ENCODE measurements at regions not wholly inside any gene's neighbourhood (a gene's known extent, or its start where the extent isn't known, plus 50 kb on each side); places are given as distances from the start of the nearest gene placed in this dataset.

DNA sequence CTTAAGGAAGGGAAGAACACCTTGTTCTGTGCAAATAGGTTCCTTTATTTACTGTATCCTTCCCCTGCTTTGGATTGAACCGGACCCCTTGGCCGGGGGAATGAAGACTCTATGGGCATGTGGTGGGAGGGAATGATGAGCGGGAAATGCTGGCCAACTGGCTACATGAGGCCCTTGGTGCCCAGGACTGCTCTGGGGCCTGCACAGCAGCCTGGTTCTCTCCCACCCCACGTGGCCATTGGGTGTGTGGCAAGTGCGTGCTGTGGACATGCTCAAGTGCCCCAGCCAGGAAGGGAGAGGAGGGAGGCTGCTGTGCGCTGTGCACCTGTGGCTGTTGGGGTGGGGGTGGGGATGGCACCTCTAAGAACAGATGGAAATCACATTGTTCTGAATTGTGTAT lies 917.0 kb upstream of the GHITM start:
- intact Hi-C loops (cut with micrococcal nuclease): no loop called here
- Mint-ChIP-seq H3K9me3 (peaks cover 8% of the 10 kb centered on the region), H3K4me3 (no peak overlapping the region)

DNA sequence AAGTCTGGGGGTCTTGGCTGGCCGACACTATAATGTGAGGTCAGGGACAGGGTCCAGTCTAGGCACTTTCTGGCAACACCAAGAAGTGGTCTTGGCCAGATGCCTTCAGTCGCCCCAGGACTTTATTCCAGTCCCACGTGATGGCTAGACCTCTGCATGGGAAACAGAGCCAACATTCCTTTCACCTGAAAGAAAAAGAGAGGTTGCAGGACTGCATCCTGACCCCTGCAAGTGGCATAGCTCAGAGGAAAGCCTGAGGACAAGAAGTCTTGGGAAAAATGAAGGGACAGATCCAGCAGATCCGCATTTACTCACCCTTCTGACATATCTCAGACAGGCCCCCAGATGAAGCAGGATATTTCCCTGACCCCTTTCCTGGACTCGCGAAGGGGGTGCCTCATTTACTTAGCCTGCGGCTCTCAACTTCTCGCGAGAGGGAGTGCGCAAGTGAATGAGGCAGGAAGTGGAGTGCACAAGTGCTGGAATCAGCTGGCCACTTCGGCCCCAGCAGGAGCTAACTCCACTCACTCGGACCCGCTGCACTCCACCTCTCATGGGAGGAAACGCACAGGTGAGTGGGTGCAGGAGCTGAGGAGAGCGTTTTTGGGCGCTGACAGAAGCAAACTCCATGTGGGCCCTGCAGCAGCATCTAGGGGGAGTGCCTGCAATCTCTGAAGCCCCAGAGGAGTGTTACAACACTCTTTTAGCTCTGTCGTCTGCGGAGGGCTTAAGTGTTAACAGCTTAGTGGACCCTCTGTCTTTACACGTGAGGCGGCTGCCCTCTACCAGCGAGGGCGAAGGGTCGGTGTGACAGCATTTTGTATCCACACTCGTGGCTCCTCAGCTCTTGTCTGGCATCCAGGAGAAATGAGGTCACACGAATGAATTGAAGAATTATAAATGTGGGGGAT lies 916.2 kb upstream of the GHITM start:
- no peak for DNase-seq
- Mint-ChIP-seq H3K36me3 (ENCODE audit: low read depth) (no peaks in the 10 kb centered on the region), H3K9me3 (peaks cover 8% of the 10 kb centered on the region), H3K4me1 (ENCODE audit: low read depth) (no peaks in the 10 kb centered on the region), H3K27ac (no peak overlapping the region), H3K27me3 (ENCODE audit: low read depth) (no peaks in the 10 kb centered on the region), H3K4me3 (no peak overlapping the region)
- CTCF ChIA-PET: interaction anchor here (0.6 kb wide), 1 partner anchor 846 kb away, joined by 3 read pairs; no protein-coding TSS in a partner anchor
- intact Hi-C loops (cut with micrococcal nuclease): no loop called here

More for the DNA sequence above, 917.0 kb upstream of the GHITM start:
- Mint-ChIP-seq H3K36me3 (ENCODE audit: low read depth) (no peaks in the 10 kb centered on the region), H3K4me1 (ENCODE audit: low read depth) (no peaks in the 10 kb centered on the region), H3K27ac (no peak overlapping the region), H3K27me3 (ENCODE audit: low read depth) (no peaks in the 10 kb centered on the region)
- CTCF ChIA-PET: no interaction called here
- no peak for DNase-seq

DNA sequence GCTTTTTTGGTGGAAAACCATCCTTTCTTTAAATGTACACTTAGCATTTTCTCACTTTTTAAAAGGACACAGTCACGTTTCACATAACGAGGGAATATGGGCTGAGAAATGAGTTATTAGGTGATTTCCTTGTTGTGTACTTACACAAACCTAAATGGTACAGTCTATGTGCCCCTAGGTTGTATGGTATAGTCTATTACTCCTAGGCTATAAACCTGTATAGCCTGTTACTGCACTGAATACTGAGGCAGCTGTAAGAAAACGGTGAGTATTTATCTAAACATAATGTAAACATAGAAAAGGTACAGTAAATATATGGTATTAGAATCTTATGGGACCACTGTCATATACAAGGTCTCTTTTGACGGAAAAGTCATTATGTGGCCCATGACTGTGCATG lies 913.5 kb upstream of the GHITM start:
- H3K27ac Mint-ChIP-seq: no peak overlapping the region
- no peaks in the 10 kb centered on the region for H3K36me3 Mint-ChIP-seq (ENCODE audit: low read depth)
- intact Hi-C loops (cut with micrococcal nuclease): no loop called here
- no peaks in the 10 kb centered on the region for H3K27me3 Mint-ChIP-seq (ENCODE audit: low read depth)
- CTCF ChIA-PET: no interaction called here
- peaks cover 5% of the 10 kb centered on the region for H3K9me3 Mint-ChIP-seq
- DNase-seq: no peak
- H3K4me1 Mint-ChIP-seq (ENCODE audit: low read depth): no peaks in the 10 kb centered on the region
- no peak overlapping the region for H3K4me3 Mint-ChIP-seq

DNA sequence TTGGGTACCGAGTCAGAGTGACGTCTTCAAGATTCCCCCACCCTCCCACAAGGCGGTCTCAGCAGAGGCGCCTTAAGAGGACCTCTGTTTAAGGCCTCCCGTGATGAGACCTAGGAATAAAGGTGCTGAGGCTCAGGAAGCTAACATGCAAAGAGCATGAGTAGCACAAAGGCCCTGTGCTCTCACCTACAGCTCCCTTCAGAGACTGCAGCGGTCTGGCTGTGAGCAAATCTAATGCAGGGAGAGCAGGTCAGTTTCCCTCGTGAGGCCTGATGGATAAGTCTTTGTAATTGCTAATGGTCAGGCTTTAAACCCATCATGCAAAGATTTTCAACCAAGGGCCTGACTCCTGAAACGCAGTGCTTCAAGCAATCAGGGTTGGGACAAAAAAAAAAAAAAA lies 909.3 kb upstream of the GHITM start:
- intact Hi-C loops (cut with micrococcal nuclease): no loop called here
- no peaks in the 10 kb centered on the region for H3K9me3 Mint-ChIP-seq
- H3K4me1 Mint-ChIP-seq (ENCODE audit: low read depth): no peaks in the 10 kb centered on the region
- no peak for DNase-seq
- H3K36me3 Mint-ChIP-seq (ENCODE audit: low read depth): no peaks in the 10 kb centered on the region
- H3K27ac Mint-ChIP-seq: no peak overlapping the region
- no peak overlapping the region for H3K4me3 Mint-ChIP-seq
- no peaks in the 10 kb centered on the region for H3K27me3 Mint-ChIP-seq (ENCODE audit: low read depth)
- CTCF ChIA-PET: no interaction called here

DNA sequence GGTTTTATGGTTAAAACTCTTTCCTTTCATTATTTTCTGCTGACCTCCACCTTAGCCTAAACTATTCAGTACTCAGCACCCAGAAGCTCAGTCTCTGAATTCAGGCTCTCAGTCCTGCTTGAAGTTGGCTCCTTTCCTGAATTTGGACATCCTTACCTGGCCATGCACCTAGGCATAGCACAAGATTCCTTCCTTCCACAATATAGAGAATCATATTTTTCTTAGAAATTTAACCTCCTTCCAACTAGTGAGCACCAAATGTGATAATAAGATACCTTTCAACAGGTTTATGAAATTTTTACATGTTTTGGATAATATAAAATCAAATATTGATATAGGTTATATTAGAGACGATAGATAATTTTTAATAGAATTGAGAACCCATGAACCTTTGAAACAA lies 905.6 kb upstream of the GHITM start:
- Mint-ChIP-seq H3K36me3 (ENCODE audit: low read depth) (no peaks in the 10 kb centered on the region), H3K4me1 (ENCODE audit: low read depth) (no peaks in the 10 kb centered on the region), H3K9me3 (no peaks in the 10 kb centered on the region), H3K27me3 (ENCODE audit: low read depth) (no peaks in the 10 kb centered on the region), H3K4me3 (no peak overlapping the region), H3K27ac (no peak overlapping the region)
- CTCF ChIA-PET: no interaction called here
- DNase-seq: no peak
- intact Hi-C loops (cut with micrococcal nuclease): no loop called here

DNA sequence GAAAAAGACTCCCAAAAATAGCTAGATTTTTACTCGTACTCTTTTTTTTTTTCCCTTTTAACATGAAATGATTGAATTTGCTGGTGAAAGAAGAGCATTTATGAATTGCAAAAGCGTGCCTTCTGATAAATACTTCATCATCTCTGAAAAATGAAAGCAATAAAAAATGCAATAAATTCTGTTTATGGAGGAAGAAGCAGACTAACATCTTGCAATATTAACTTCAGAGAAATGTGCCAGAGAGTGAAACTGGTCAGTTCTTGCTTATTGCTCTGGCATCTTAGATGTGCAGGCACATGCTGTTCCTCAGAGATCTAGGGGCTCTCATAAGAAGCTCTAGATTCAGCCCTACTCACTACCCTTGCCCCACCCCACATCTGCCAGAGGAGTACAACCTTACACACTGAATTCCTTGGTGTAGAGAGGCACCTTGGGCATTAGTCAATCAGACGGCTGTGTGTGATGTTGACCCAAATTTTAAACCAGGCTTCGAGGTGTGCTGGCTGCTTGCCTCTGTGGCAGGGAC lies 891.1 kb upstream of the GHITM start:
- Mint-ChIP-seq H3K4me1 (ENCODE audit: low read depth) (no peaks in the 10 kb centered on the region), H3K9me3 (peaks cover 17% of the 10 kb centered on the region), H3K27ac (no peak overlapping the region), H3K27me3 (ENCODE audit: low read depth) (no peaks in the 10 kb centered on the region), H3K36me3 (ENCODE audit: low read depth) (no peaks in the 10 kb centered on the region), H3K4me3 (no peak overlapping the region)
- no peak for DNase-seq
- intact Hi-C loops (cut with micrococcal nuclease): no loop called here
- CTCF ChIA-PET: no interaction called here

DNA sequence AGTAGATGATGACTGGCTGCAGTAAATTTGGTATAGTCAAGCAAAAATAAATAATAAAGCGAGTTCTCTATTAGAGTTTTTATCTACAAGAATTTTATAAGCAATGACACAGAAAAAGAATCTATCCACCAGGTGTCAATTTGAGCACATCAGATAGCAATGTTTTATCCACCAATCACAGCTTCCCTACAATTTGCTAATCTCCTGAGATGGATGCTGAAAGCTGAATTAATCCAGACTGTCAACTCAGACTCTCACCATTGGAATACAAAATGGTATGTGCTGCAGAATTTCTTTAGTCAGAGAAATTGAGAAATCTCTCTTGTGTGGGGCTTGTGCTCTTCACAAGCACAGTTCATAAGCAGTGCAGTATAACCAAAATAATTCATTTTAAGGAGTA lies 888.9 kb upstream of the GHITM start:
- CTCF ChIA-PET: no interaction called here
- Mint-ChIP-seq H3K4me3 (no peak overlapping the region), H3K27ac (no peak overlapping the region), H3K4me1 (ENCODE audit: low read depth) (no peaks in the 10 kb centered on the region), H3K27me3 (ENCODE audit: low read depth) (no peaks in the 10 kb centered on the region), H3K36me3 (ENCODE audit: low read depth) (no peaks in the 10 kb centered on the region), H3K9me3 (peaks cover 27% of the 10 kb centered on the region)
- intact Hi-C loops (cut with micrococcal nuclease): no loop called here
- DNase-seq: no peak

DNA sequence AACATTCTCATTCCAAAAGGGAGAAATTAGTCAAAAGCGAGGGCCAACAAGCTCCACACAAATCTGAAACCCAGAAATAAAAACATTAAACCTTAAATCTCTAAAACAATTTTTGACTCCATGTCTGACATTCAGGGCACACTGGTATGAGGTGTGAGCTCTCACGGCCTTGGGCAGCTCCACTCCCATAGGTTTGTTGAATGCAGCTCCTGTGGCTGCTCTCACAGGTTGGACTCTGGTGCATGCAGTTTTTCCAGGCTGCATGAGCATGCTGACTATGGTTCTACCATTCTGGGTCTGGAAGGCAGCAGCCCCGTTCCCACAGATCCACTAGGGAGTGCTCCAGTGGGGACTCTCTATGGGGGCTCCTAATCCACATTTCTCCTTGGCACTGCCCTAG lies 887.1 kb upstream of the GHITM start:
- no peak overlapping the region for H3K4me3 Mint-ChIP-seq
- DNase-seq: no peak
- CTCF ChIA-PET: no interaction called here
- H3K9me3 Mint-ChIP-seq: peaks cover 30% of the 10 kb centered on the region
- no peaks in the 10 kb centered on the region for H3K27me3 Mint-ChIP-seq (ENCODE audit: low read depth)
- intact Hi-C loops (cut with micrococcal nuclease): no loop called here
- no peaks in the 10 kb centered on the region for H3K4me1 Mint-ChIP-seq (ENCODE audit: low read depth)
- H3K36me3 Mint-ChIP-seq (ENCODE audit: low read depth): no peaks in the 10 kb centered on the region
- no peak overlapping the region for H3K27ac Mint-ChIP-seq

DNA sequence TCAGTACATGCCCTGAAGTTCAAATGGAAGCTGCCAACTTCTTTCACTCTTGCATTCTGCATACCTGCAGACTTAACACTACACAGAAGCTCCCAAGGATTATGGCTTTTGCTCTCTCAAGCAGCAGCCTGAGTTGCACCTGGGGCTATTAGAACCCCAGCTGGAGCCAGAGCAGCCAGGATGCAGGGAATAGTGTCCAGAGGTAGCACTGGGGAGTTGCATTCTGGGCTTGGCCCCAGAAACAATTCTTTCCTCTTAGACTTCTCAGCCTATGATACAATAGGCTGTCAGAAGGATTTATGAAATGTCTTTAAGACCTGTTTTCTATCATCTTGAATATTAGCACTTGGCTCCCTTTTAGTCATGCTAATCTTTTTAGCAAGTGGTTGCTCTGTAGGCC lies 886.7 kb upstream of the GHITM start:
- Mint-ChIP-seq H3K4me1 (ENCODE audit: low read depth) (no peaks in the 10 kb centered on the region), H3K9me3 (peaks cover 30% of the 10 kb centered on the region), H3K27ac (no peak overlapping the region), H3K4me3 (no peak overlapping the region), H3K27me3 (ENCODE audit: low read depth) (no peaks in the 10 kb centered on the region), H3K36me3 (ENCODE audit: low read depth) (no peaks in the 10 kb centered on the region)
- intact Hi-C loops (cut with micrococcal nuclease): no loop called here
- DNase-seq: no peak
- CTCF ChIA-PET: no interaction called here

DNA sequence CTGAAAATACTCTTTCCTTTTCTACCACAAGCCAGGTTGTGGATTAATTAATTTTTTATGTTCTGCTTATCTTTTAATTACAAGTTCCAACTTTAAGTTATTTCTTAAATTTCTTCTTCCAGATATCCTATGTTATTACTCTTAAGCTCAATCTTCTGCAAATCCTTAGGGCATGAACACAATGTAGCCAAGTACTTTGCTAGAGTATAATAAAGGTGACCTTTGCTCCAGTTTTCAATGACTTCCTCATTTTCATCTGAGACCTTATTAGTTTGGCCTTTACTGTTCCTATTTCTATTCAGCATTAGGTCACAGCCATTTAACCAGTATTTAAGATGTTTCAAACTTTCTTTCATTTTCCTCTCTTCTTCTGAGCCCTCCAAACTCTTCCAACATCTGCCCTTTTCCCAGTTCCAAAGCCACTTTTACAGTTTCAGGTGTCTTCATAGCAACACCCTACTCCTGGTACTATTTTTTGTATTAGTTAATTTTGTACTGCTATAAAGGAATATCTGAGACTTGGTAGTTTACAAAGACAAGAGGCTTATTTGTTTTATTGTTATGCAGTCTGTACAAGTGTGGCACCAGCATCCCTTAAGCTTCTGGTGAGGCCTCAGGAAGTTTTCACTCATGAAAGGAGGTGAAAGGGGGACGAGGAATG lies 886.2 kb upstream of the GHITM start:
- Mint-ChIP-seq H3K27me3 (ENCODE audit: low read depth) (no peaks in the 10 kb centered on the region), H3K4me3 (no peak overlapping the region), H3K9me3 (peaks cover 30% of the 10 kb centered on the region), H3K4me1 (ENCODE audit: low read depth) (no peaks in the 10 kb centered on the region), H3K27ac (no peak overlapping the region), H3K36me3 (ENCODE audit: low read depth) (no peaks in the 10 kb centered on the region)
- no peak for DNase-seq
- CTCF ChIA-PET: no interaction called here
- intact Hi-C loops (cut with micrococcal nuclease): no loop called here

DNA sequence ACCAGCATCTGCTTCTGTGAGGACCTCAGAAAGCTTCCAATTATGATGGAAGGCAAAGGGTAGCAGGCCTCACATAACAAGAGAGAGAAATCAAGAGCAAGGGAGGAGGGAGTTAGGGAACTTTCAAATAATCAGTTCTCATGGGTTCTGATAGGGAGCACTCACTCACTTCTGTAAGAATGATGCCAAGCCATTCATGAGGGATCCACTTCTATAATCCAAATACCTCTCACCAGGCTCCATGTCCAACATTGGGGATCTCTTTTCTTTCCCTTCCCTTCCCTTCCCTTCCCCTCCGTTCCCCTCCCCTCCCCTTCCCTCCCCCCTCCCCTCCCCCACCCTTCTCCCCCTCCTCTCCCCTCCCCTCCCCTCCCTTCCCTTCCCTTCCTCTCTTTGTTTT lies 884.6 kb upstream of the GHITM start:
- CTCF ChIA-PET: no interaction called here
- Mint-ChIP-seq H3K27me3 (ENCODE audit: low read depth) (no peaks in the 10 kb centered on the region), H3K27ac (no peak overlapping the region), H3K4me1 (ENCODE audit: low read depth) (no peaks in the 10 kb centered on the region), H3K9me3 (peaks cover 29% of the 10 kb centered on the region), H3K4me3 (no peak overlapping the region), H3K36me3 (ENCODE audit: low read depth) (no peaks in the 10 kb centered on the region)
- intact Hi-C loops (cut with micrococcal nuclease): no loop called here
- DNase-seq: no peak

DNA sequence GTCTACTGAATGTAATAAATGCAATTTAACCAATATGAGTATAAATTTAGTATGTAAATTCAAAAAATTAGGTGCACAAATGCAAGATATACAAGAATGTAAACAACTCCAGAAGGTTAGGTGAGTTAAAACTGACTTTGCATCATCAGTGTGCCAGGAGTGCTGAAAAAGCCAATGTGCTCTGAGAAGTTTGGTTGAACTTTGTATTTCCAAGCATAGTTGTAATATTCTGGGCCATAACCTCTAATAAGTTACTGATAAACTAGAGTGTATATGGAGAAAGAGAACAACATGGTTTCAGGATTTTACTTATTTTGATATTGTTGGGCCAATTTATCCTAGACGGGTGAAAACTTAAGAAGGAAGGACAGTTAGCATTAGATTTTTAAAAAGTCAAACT lies 876.9 kb upstream of the GHITM start:
- DNase-seq: no peak
- intact Hi-C loops (cut with micrococcal nuclease): no loop called here
- CTCF ChIA-PET: no interaction called here
- Mint-ChIP-seq H3K4me3 (no peak overlapping the region), H3K4me1 (ENCODE audit: low read depth) (no peaks in the 10 kb centered on the region), H3K9me3 (peaks cover 12% of the 10 kb centered on the region), H3K27ac (no peak overlapping the region), H3K36me3 (ENCODE audit: low read depth) (no peaks in the 10 kb centered on the region), H3K27me3 (ENCODE audit: low read depth) (no peaks in the 10 kb centered on the region)

Measured in activated naive CD4-positive, alpha-beta T cell treated with anti-CD3 and anti-CD28 coated beads for 36 hours (primary cell).